Choroid plexus epithelial cell (primary cell): ENCODE measurements at regions not wholly inside any gene's neighbourhood (a gene's known extent, or its start where the extent isn't known, plus 50 kb on each side); places are given as distances from the start of the nearest gene placed in this dataset.
"Not testable (repeated sequence)": the region's sequence is repeated elsewhere in the genome, so short reads cannot be mapped to it uniquely, and the experiment has no call there.

Experiments
- DNase-seq: peaks from one replicate; pipeline ENCODE4 v3.0.0-alpha.2; 2010; ENCODE audit warnings: low read depth
- H3K4me3 ChIP-seq: 2 replicates; pipeline ENCODE4 v1.5.1; 2011; ENCODE audit warnings: low read depth, mild to moderate bottlenecking, control low read depth, low read length, moderate library complexity
- TF ChIP-seq, protein P1 (sequence below): conservative IDR thresholded peaks from 2 replicates; pipeline ENCODE4 v1.5.1; 2011; ENCODE audit warnings: low read depth, mild to moderate bottlenecking, control low read depth, inconsistent platforms, low read length, moderate library complexity

DNA sequence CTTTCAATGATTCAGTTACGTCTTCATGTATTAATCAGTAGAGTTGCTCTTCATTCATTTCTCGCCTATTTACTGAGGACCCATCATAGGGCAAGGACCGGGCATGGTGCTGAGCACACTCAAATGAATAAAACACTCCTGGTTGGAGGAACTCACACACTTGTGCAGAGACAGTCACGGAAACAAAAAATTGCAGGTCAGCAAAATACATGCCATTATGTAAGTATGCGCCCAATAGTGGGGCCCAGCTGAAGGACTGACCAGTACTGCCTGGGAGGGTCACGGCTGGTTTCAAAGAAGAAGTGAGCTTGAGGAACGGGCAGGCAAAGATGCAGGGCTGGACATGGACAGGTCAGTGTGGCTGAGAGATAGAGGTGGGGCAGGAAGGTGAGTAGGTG lies 102.9 kb downstream of the DDX1 start:
- H3K4me3 ChIP-seq: no peak overlapping the region
- no peak for DNase-seq
- TF ChIP-seq, protein P1, sequence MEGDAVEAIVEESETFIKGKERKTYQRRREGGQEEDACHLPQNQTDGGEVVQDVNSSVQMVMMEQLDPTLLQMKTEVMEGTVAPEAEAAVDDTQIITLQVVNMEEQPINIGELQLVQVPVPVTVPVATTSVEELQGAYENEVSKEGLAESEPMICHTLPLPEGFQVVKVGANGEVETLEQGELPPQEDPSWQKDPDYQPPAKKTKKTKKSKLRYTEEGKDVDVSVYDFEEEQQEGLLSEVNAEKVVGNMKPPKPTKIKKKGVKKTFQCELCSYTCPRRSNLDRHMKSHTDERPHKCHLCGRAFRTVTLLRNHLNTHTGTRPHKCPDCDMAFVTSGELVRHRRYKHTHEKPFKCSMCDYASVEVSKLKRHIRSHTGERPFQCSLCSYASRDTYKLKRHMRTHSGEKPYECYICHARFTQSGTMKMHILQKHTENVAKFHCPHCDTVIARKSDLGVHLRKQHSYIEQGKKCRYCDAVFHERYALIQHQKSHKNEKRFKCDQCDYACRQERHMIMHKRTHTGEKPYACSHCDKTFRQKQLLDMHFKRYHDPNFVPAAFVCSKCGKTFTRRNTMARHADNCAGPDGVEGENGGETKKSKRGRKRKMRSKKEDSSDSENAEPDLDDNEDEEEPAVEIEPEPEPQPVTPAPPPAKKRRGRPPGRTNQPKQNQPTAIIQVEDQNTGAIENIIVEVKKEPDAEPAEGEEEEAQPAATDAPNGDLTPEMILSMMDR: no peak

DNA sequence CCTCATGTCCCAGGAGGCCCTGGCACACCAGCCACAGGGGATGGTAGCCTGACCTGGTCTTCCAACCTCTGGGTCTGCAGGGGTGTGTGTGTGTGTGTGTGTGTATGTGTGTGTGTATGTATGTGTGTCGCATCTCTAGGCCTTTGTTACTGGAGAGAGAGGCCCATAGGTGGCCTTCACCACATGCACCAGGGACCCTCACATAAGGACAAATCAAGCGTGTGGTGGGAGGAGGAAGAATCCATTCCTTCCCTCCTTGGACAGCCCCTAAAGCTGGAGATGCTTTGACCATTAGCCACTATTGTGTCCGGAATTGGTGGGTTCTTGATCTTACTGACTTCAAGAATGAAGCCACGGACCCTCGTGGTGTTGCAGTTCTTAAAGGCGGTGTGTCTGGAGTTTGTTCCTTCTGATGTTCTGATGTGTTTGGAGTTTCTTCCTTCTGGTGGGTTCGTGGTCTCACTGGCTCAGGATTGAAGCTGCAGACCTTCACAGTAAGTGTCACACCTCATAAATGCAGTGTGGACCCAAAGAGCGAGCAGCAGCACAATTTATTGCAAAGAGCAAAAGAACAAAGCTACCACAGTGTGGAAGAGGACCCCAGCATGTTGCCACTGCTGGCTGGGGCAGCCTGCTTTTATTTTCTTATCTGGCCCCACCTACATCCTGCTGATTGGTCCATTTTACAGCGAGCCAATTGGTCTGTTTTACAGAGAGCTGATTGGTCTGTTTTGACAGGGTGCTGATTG lies 104.1 kb downstream of the DDX1 start:
- H3K4me3 ChIP-seq: no peak overlapping the region
- TF ChIP-seq, protein P1: no peak
- no peak for DNase-seq

DNA sequence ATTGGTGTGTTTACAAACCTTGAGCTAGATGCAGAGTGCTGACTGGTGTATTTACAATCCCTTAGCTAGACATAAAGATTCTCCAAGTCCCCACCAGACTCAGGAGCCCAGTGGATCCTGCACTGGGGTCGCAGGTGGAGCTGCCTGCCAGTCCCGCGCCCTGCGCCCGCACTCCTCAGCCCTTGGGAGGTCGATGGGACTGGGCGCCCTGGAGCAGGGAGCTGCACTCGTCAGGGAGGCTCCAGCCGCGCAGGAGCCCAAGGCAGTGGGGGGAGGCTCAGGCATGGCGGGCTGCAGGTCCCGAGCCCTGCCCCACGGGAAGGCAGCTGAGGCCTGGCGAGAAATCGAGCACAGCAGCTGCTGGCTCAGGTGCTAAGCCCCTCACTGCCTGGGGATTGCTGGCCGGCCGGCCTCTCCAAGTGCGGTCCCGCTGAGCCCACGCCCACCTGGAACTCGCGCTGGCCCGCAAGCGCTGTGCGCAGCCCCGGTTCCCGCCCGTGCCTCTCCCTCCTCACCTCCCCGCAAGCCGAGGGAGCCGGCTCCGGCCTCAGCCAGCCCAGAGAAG lies 105.0 kb downstream of the DDX1 start:
- H3K4me3 ChIP-seq, DNase-seq: not testable (repeated sequence)

DNA sequence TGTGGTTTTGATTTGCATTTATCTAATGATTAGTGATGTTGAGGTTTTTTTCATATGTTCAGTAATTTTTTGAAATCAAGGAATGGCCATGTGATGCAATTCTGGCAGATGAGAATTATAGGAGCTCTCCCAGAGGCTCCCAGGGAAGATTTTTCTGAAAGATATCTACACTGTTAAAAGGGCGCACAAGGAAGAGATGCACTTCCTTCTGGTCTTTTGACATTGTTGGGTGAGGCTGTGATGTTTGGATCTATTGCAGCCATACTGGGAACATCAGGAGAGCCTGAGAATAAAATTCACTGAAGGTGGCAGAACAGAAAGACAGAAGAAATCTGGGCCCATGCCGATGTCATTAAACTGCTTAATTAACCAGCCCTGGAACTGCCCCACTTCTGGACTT lies 108.5 kb downstream of the DDX1 start:
- TF ChIP-seq, protein P1: no peak
- DNase-seq: no peak
- H3K4me3 ChIP-seq: no peak overlapping the region

DNA sequence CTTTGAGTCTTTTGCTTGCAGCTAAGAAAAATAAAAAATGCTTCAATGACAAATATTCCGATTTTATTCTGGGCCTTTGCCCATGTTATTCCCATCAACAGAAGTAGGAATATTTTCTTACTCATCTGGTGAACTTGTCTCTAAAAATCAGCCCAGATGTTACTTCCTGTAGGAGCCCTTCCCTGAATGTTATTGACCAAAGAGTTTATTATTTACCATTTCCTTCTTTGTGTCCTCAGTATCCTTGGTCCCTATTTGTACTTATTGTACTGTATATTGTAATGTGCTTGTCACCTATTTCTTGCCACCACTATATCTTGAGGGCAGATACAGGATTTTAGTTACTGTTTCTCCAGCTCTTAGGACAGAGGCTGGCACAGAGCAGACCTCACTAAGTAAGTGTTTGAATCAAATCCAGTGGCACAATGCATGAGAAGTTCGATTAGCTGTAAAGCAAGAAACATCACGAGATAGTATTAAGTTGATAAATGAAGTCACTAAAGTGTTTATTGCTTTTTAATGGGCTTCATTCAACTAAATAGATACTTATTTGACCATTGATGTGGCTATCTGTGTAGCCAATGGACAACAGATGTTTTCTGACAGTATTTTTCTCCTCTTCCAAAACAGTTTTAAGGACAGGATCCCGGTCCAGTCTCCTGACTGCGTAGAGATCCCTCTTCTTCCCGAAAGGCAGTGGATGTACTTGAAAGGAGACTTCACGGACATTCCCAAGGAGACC lies 109.1 kb downstream of the DDX1 start:
- TF ChIP-seq, protein P1: no peak
- DNase-seq: no peak
- H3K4me3 ChIP-seq: no peak overlapping the region

DNA sequence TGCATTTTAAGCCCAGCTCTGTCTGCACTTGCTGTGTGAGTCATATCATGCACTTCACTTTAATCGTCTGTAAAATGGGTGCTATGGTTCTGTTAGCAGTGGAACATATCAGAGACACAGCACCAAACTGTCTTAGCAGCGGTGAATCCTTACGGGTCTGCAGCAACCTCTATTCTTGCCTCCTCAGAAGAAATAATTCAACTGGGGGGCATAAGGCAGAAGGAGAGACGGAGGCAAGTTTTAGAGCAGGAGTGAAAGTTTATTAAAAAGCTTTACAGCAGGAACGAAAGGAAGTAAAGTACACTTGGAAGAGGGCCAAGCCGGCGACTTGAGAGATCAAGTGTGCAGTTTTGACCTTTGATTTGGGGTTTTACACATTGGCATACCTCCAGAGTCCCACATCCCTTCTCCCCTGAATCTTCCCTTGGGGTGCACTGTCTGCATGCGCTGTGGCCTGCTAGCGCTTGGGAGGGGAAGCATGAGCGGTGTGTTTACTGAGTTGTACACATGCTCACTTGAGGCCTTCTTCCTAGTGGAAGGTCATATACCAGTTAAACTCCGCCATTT lies 109.8 kb downstream of the DDX1 start:
- no peak overlapping the region for H3K4me3 ChIP-seq
- no peak for DNase-seq
- TF ChIP-seq, protein P1: no peak

DNA sequence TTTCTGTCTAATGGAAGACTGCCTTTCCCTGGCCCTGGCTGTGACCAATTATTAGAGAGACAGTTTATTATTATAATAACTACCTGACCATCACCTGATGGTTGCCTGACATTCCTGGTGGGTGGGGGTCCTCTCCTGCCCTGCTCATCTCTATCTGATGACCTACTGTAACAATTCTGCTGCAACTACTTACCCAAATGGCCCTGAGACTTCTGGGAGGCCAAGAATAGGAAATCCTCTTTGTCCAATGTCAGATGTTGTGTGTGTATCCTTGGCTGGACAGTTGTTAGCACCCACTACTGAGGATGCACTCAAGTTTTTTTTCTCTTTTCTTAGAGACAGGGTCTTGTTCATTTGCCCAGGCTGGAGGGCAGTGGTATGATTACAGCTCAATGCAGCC lies 110.3 kb downstream of the DDX1 start:
- TF ChIP-seq, protein P1: no peak
- DNase-seq: no peak
- no peak overlapping the region for H3K4me3 ChIP-seq
